EH (cell line): ENCODE measurements at regions not wholly inside any gene's neighbourhood (a gene's known extent, or its start where the extent isn't known, plus 50 kb on each side); places are given as distances from the start of the nearest gene placed in this dataset.

Experiments
- DNase-seq: peaks from one replicate; pipeline ENCODE4 v3.0.0-alpha.2; 2015; ENCODE audit warnings: low read depth

DNA sequence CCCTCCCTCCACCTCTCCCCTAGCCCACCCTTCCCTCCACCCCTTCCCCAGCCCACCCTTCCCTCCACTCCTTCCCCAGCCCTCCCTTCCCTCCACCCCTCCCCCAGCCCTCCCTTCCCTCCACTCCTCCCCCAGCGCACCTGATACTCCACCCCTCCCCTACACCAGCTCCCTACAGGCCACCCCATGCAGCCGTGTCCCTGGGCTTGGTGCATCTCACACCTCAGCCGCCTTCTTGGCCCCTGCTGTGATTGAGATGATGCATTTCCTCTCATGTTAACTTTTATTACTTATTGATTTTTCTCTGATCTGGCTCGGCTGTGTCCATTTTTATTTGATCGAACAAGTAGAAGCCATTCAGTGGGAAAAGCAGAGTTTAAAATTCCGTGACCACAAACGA lies 243.8 kb downstream of the MATN1 start:
- no peak for DNase-seq

DNA sequence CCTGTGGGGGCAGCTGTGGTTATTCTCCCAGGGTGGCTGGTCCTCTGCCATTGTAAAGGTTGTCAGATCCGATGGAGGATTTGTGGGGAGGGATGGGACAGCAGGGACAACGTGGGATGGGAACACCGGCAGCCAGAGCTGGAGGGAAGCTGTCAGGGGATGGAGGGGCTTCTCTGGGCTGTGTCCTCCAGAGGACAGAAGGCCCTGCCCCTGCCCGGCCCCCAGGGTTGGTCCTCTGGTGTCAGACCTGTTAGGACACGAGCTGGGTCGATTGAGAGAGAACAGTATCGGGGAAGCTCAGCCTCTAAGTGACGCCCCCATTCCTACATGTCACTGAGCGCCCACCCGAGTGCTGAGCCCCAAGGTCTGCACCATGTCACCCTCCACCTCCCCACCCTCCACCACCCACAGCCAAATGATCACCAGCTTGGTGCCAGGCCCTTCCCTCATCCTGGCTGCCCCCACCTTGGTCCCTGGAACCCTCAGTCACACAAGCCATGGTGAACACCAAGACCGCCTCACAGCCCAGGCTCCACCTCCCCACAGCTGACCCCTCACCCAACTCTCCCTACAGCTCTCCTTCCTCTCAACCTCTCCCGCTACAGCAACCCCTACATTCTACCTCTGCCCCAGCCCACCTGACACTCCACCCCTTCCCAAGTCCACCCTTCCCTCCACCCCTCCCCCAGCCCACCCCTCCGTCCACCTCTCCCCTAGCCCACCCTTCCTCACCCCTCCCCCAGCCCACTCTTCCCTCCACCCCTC lies 244.4 kb downstream of the MATN1 start:
- no peak for DNase-seq

DNA sequence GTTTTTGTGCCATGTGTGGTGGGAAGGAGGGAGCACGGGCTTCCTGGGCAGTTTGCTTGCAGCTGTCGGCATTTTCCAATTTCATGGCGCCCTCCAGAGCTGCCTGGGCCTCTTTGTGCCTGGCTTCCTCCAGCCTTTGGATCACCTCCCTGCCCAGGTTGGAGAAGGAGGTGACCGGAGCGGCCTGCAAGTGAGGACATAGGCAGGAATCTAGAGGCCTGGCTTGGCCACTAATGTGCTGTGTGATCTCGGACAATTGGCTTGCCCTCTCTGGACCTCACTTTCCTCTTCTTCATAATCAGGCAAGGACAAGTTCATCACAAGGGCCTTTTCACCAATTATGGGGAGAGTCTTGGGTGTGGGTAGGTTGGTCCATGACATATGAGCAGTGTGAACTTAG lies 245.1 kb downstream of the MATN1 start:
- no peak for DNase-seq

DNA sequence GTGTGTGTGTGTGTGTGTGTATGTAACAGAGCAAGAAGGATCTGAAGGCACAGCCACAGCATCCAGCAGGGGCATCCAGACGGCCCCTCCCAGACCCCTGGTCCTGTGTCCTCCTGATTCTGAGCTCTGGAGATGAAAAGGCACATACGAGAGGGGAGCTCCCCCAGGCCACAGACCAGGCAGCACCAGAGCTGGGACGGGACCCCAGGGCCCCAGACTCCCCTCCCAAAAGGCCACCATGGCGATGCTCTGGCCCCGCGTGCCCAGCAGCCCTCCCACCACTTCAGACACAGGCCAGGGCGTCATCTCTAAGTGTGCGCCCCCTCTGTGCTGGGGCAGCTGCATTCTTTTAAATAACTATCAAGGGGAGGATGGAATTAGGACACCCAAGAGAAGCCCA lies 245.8 kb downstream of the MATN1 start:
- no peak for DNase-seq

DNA sequence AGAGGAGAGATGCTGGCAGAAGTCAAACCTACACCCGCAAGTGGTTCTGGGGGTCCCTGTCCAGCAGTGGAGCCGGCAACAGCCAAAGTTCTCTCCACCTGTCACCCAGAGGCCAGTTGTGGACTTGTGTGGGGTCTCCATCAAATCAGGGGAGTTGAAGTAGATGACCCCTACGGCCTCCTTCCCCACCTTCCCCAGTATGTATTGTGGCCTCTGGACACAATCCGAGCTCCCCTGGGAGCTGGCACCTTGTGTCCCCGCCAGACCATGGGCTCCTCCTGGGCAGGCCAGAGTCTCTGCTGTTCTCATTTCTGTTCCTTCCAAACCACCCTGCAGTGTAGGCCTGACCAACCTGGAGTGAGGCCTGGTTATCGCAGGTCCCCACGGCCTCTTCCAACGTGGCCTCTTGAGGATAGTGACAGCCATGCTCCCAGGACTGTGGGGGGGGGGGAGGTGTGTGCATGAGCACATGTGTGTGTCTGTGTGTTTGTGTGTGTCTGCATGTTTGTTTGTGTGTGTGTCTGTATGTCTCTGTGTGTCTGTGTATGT lies 246.4 kb downstream of the MATN1 start:
- no peak for DNase-seq

DNA sequence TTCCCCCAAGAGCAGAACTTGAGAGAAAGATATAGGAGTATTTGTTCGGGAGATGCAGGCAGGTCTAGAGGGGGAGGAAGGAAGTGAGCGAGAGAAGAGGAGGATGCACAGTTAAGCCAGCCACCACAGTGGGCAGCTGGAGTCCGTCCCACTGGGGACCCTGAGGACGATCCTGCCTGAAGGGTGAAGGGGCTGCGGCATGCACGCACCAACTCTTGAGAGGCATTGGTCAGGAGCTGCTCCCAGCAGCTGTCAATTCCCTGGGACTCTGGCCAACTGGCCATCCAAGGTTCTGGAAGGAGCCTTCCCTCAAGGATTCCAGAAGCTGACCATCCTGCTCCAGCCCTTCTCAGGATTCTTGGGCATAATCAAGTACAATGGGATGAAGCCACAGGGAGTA lies 246.9 kb downstream of the MATN1 start:
- DNase-seq = no peak

DNA sequence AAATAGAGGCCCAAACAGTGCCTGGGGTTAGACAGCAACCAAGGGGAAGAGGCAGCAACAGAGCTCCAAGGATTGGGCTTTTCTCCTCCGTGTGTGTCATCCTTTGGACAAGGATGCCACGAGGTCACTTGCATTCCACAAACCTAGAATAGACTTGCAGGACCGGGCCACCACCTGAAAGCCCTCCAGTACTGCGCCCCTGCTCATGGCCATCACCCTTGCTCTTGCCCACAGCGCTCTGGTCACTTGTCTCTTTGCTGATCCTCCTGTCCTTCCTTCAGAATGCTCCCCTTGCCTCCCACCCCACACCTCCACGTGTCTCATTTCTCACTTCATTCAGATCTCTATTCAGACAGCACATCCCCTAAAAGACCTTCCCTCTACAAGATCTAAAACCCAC lies 247.4 kb downstream of the MATN1 start:
- DNase-seq = no peak

DNA sequence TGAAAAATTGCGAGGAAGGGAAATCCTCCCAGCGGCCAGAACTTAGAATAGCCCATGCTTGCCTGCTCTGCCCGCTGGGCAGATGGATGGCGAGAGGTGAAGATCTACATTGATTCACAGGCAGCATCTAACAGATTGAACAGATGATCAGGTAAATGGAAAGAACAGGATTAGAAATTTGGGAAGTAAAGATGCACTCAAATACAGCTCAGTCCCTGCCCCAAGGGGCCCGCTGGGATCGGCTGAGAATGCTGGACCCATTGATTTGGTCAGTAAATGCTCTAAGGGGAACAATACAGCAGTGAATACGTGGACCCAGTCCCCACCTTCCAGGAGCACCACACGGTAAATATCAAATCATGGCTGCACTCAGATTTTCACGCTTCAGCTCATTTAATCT lies 248.2 kb downstream of the MATN1 start:
- no peak for DNase-seq

DNA sequence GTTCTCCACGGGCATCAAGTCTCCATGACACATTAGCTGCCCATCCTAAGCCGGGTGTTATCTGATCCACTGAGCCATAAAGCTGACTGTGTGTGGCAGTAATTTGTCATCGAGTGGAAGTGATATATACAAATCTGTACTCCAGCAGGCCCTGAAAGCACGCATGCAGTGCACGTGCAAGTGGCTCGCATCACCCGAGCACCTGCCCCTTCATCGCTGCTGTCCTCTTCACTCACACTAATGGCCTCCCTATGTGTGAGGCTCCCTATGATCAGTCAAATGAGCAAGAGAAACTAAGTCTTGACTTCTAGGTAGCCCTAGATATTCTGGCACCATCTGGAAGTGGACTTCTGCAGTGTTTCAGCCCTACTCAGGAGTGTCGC lies 248.6 kb downstream of the MATN1 start:
- no peak for DNase-seq

DNA sequence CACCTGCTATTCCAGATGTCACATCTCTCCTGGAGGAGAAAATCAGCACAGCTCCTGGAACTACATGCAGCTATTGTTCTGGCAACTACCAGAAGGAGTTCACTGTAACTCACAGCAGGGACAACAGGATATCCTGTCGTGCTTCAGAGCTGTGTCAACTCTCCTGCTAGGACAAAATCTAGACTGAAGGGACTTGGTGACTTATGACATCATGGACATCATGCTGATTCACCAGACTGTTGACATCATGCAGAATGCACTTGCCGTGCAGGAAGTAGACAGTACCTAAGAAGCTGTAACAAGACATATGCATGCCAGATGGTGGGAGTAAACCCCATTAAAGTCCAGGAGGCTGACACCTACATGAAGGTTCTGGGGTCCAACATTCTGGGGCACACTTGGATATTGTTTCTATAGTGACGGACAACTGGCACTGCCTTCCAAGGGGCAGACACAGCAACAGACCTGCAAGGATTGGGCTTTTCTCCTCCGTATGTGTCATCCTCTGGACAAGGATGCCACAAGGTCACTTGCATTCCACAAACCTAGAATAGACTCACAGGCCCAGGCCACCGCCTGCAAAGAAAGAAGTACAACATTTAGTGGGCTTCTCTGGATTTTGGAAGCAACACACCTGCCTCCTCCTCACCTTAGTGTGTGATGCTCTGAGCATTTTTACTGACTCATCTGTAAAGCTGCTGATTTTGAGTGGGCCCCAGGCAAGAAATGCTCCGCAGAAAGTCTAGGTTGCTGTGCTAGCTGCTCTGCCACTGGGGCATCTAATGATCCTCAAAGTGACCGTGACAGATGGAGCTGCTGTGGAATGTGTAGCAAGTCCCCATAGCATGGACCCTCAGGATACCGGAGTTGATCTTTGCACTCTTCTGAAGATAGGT lies 249.2 kb downstream of the MATN1 start:
- DNase-seq = no peak

DNA sequence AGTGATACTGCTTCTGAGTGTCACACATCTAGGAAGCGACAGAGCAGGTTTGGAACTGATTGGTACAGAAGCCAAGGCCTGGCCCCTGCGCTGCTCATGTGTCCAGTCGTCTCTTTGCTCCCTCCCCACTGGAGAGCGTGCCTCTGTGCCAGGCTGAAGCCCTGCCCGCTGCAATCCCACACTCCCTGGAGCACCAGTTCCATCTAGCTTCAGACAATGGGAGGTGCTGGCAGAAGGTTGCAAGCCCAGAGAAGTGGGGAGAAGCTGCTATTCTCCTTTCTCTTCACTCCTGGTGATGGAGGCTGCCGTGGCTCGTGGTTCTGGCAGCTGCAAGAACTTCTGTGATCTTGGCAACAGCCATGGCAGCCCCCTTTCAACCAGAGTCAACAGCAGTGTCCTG lies 250.9 kb downstream of the MATN1 start:
- DNase-seq = no peak

DNA sequence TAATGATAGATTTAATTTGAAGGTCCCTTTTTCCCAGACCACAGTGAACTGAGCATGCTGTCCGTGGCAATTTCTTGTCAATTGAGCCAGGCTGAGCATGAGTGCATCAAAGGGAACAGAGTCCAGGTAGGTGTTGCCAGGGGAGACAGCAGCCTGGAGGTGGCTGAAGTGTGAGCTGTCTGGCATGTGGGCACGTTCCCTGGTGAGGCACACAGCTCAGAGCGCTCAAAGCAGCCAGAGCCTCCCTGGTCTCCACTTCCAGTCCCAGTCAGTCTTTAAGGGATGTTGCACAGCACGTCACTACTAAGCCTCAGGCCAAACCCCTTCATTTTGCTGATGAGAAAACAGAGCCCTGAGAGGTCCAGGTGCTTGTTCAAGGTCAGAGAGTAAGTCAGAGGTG lies 251.4 kb downstream of the MATN1 start:
- DNase-seq = no peak

DNA sequence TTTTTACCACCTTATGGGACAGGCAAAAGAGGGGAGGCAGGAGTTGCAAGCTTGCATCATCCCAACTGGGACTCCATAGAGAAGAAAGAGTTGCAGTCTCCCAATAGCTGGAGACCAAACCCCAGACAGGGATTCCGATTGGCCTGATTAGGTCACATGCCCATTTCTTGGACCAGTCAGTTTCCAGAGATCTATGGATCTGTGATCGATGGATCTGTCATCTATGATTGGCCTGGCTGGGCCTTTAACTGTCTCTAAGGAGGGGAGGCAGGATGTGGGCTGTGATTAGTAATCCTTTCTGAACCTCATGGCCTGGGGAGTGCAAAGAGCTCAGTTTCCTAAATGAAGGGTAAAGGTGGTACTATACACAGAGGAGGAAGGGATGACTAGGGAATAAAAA lies 252.1 kb downstream of the MATN1 start:
- DNase-seq = no peak

DNA sequence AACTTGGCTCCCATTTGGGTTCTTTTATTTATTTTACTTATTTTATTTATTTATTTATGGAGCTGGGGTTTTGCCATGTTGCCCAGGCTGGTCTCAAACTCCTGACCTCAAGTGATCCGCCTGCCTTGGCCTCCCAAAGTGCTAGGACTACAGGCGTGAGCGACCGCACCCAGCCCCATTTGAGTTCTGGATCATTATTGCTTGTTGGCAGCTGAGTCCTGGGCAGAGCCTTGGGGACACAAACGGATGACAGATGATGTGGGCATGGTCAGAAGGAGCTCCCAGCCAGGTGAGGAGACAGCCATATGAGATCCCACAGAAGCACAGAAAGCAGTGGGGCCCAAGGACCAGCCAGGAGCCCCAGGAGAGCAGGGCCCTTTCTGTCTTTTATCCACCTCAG lies 254.0 kb downstream of the MATN1 start:
- no peak for DNase-seq

DNA sequence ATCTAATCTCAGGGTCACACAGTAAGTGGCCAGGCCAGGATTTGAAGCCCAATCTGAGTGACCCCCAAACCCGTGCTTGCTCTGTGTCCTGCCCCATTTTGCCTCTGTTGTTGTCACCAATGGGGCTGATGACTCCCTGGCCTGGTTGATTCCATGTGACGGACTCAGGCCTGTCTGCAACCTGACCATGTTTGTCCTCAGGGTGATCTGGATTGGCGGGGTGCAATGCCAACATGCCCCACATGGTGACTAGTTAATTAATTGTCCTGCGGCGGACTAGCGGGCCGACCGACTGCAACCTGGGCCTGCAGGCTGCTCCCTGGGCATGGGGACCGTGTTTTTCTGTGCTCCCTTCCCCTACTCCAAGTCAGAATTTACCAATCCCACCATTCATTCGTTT lies 256.3 kb downstream of the MATN1 start:
- no peak for DNase-seq

DNA sequence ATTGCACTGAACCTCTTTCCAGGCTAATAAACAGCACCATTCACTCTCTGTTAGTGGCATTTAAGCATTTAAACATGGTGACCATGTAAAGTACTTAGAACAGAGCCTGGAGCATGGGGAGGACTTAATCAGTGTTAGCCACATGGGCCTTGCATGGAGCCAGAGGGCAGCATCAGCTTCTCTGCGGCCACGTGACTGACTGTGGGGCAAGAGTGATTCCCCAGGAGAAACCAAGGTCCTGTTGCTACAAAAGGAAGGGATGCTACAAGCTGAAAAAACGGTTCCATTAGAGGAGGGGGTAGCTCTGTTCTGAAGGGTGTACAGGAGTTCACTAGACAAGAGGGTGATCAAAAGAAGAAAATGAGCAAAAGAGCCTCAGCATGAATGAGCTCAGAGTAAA lies 256.8 kb downstream of the MATN1 start:
- no peak for DNase-seq

DNA sequence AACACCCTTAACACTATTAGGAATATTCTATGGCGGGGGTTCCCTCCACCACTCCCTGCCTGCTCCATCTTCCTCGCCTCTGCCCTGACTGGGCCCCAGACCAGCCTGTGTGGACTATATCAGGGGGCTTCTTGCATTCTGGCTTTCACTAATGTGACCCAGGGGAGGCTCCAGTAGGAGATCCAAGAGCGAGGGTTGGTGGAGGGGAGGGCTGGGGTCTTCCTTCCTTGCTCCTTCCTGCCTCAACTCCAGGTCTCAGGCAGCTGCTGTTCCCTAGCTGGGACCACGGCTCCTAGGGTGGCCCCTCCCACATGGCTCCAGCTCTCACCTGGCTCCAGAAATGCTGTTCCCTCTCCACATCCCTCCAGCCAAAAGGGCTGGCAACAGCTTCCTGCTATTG lies 257.4 kb downstream of the MATN1 start:
- DNase-seq = no peak

DNA sequence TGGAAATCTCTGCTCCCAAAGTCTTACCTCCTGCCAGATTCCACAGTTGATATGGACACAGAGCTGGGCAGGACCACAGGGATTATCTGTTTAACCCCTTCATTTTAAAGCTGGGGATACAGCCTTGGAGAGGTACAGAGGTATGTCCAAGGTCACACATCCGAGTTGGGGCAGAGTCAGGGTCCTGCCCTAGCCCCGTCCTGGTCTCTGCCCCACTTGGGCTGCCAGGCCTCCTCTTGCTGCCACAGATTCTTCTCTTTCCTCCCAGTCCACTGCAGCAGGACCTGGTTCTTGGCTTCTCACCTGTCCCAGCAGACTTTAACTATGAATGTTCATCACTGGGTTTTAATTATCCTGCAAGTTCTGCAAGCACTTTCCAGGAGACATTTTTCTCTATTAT lies 258.3 kb downstream of the MATN1 start:
- DNase-seq = no peak

DNA sequence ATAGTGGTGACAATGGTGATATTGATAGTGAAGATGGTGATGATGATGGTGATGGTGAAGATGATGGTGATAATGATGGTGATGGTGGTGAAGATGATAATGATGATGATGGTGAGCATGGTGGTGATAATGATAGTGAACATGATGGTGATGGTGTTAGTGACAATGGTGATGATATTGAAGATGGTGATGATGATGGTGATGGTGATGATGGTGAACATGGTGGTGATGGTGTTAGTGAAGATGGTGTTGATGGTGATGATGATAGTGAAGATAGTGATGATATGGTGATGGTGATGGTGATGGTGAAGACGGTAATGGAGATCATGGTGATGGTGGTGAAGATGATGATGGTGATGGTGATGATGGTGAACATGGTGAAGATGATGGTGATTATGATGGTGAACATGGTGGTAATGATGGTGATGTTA lies 259.2 kb downstream of the MATN1 start:
- no peak for DNase-seq

DNA sequence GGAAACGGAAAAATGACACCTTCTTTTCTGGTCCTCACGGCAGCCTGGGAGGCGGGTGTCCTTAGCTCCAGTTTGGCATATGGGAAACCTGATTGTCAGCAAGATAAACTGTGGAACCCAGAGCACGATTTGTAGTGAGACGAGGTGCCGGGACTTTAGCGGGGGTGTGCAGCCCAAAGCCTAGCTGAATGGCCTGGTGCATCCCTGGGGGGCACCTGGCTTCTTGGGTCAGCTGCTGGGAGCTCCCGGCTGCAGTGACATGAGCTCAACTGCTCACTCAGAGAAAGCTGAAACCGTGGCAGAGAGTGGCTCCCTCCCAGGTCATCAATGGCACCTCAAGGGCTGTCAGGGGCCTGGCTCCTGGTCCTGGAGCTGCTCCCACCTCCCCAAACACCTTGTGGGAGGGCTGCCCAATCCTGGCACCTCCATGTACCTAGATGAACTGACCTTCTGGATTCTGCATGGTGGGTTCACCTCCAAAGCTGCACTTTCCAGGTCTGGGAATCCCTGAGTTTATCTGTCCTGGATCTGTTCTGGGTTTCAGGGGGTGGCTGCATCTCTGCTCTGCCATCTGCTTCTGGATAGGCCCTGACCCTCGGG lies 260.5 kb downstream of the MATN1 start:
- DNase-seq = no peak

DNA sequence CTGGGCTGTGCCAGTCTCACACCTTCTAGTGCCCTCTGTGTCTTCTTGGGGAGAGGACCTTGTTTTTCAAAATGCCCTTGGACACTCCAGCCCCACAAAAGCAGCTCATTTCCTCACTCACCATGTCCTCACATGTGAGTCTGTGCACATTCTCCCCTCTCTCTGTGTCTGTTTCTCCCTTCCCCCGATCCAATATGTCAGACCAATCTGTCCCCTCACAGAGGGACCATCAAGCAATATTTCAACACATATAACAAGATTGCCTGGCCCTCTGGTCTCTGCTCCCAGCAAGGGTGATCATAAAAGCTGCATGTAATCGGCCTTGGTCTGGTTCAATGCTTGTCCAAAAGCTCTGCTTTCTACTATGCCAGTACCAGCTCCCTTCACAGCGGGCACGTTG lies 261.2 kb downstream of the MATN1 start:
- no peak for DNase-seq

DNA sequence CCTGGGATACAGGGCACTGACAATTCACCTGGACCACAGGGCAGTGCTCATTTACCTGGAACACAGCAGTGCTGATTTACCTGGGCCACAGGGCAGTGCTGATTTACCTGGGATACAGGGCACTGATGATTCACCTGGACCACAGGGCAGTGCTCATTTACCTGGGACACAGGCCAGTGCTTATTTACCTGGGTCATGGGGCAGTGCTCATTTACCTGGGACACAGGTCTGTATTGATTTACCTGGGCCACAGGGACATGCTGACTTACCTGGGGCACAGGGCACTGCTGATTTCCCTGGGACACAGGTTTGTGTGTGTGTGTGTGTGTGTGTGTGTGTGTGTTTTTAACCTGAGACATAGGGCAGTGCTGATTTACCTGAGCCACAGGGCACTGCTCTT lies 261.7 kb downstream of the MATN1 start:
- no peak for DNase-seq

DNA sequence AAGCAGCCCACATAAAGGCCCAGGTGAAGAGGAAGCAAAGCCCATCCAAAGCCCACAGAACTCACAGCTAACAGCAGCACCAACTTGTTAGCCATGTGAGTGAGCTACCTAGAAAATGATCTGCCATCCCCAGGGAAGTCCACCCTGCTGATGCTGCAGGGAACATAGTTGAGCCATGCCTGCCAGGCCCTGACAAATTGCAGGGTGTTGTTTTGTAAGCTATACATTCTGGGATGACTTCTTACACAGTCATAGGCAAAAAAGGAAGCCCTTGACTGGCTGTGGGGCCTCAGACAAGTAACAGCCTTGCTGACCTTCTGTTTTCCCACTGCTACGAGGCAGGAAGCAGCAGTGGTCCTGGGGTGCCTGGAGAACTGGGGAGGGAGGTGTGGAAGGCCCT lies 262.7 kb downstream of the MATN1 start:
- DNase-seq = no peak
